ENCODE measurements at regions not wholly inside any gene's neighbourhood (a gene's known extent, or its start where the extent isn't known, plus 50 kb on each side); places are given as distances from the start of the nearest gene placed in this dataset.

DNA sequence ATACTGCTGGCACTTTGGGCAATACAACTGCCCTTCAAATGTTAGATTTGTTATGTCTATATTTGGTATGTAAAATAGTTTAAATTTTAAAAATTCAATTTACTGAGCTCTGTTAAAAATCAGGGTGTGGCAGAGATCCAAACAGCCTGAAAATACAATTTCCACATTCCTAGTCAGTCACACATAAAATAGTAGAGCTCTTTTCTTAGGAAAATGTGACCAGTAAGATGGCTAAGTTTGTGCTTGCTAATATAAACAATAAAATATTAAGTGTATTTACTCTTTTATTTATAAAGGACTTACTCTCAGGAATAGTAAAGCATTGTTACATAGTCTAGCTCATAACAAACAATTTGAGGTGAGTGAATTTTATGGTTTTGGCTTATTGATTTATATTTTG, 200.2 kb downstream of the DKK2 start:
- no peak for DNase-seq (ENCODE audit: low spot score)
- TF ChIP-seq, protein P1, sequence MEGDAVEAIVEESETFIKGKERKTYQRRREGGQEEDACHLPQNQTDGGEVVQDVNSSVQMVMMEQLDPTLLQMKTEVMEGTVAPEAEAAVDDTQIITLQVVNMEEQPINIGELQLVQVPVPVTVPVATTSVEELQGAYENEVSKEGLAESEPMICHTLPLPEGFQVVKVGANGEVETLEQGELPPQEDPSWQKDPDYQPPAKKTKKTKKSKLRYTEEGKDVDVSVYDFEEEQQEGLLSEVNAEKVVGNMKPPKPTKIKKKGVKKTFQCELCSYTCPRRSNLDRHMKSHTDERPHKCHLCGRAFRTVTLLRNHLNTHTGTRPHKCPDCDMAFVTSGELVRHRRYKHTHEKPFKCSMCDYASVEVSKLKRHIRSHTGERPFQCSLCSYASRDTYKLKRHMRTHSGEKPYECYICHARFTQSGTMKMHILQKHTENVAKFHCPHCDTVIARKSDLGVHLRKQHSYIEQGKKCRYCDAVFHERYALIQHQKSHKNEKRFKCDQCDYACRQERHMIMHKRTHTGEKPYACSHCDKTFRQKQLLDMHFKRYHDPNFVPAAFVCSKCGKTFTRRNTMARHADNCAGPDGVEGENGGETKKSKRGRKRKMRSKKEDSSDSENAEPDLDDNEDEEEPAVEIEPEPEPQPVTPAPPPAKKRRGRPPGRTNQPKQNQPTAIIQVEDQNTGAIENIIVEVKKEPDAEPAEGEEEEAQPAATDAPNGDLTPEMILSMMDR (IDR thresholded peaks at IDR 0.05; ENCODE audit: extremely low read depth, missing control alignments) = no peak

GRCh38 chr4:106830879-106831278, 205.2 kb downstream of the DKK2 start:
- DNase-seq (ENCODE audit: low spot score) = no peak
- TF ChIP-seq, protein P1 (IDR thresholded peaks at IDR 0.05; ENCODE audit: extremely low read depth, missing control alignments) = no peak

- TF ChIP-seq, protein P1 (IDR thresholded peaks at IDR 0.05; ENCODE audit: extremely low read depth, missing control alignments) = no peak
Measured at GRCh38 chr4:106818764-106819163, 217.3 kb downstream of the DKK2 start.

DNA sequence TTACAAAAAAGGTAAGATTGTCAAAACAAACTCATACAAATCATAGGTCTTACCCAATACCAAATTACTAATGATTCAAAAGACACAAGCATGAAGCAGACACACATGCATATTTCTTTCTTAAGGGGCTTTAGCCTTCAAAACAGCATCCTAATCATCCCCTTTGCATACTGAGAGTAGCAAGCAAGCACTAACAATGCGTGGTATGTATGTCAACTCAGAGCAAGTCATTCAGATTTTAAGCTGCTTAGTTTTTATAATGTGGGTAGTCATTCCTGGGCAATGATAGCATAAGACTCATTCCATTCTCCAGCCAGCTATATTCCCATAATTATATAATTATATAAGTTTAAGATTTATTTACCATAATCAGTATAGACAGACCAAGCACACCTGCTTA, 219.6 kb downstream of the DKK2 start:
- TF ChIP-seq, protein P1 (IDR thresholded peaks at IDR 0.05; ENCODE audit: extremely low read depth, missing control alignments) = no peak

More at GRCh38 chr4:106818764-106819163, 217.3 kb downstream of the DKK2 start:
- DNase-seq (ENCODE audit: low spot score) = no peak

DNA sequence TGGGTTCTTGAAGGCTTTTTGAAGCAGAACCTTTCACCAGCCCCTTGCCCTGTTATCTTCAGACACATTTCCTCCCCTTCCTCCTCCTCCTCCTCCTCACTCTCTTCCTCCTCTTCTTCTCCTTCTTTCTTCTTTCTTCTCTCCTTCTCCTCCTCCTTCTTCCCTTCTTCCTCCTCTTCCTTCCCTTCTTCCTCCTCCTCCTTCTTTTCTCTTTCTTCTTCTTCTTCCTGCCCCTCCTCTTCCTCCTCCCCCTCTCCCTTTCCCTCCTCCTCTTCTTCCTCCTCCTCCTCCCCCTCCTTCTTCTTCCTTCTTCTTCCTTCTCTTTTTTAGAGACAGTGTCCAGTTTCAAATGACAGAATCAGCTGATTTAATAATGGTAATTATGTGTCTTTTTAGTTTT, 226.0 kb downstream of the DKK2 start:
- no peak for DNase-seq (ENCODE audit: low spot score)
- TF ChIP-seq, protein P1 (IDR thresholded peaks at IDR 0.05; ENCODE audit: extremely low read depth, missing control alignments) = no peak

More for the DNA sequence above, 219.6 kb downstream of the DKK2 start:
- DNase-seq (ENCODE audit: low spot score) = no peak

GRCh38 chr4:106809076-106809475, 227.0 kb downstream of the DKK2 start:
- DNase-seq (ENCODE audit: low spot score) = no peak
- TF ChIP-seq, protein P1 (IDR thresholded peaks at IDR 0.05; ENCODE audit: extremely low read depth, missing control alignments) = no peak

- DNase-seq (ENCODE audit: low spot score) = no peak
- TF ChIP-seq, protein P1 (IDR thresholded peaks at IDR 0.05; ENCODE audit: extremely low read depth, missing control alignments) = no peak
Measured at GRCh38 chr4:106806158-106806797, 229.8 kb downstream of the DKK2 start.

Data from GM20000 (cell line).